ENCODE measurements at regions not wholly inside any gene's neighbourhood (a gene's known extent, or its start where the extent isn't known, plus 50 kb on each side); places are given as distances from the start of the nearest gene placed in this dataset.
"Not testable (repeated sequence)": the region's sequence is repeated elsewhere in the genome, so short reads cannot be mapped to it uniquely, and the experiment has no call there.

- no peak overlapping the region for H3K27ac ChIP-seq
- no peaks in the 10 kb centered on the region for H3K4me1 ChIP-seq
- H3K36me3 ChIP-seq, result no peaks in the 10 kb centered on the region
- H3K4me3 ChIP-seq, result no peak overlapping the region
- H3K9me3 ChIP-seq, result no peaks in the 10 kb centered on the region
- DNase-seq (ENCODE audit: low spot score in 2 of 2), result no peak
- no peaks in the 10 kb centered on the region for H3K27me3 ChIP-seq
- WGBS, result 79% methylated on average over 5 of the region's 5 CpGs
- TF ChIP-seq CTCF (IDR thresholded peaks at IDR 0.05) (no peak), EP300 (IDR thresholded peaks at IDR 0.05) (no peak), POLR2AphosphoS5 (IDR thresholded peaks at IDR 0.05) (no peak), POLR2A (IDR thresholded peaks at IDR 0.05) (no peak)
Measured at GRCh38 chr4:156377036-156377710, 423.5 kb upstream of the CTSO start.

GRCh38 chr4:156374894-156375293, 421.2 kb upstream of the CTSO start:
- TF ChIP-seq EP300 (IDR thresholded peaks at IDR 0.05), result no peak
- TF ChIP-seq POLR2A (IDR thresholded peaks at IDR 0.05), result no peak
- no peak for TF ChIP-seq POLR2AphosphoS5 (IDR thresholded peaks at IDR 0.05)
- no peak for TF ChIP-seq CTCF (IDR thresholded peaks at IDR 0.05)
- H3K9me3 ChIP-seq, result no peaks in the 10 kb centered on the region
- no peaks in the 10 kb centered on the region for H3K4me1 ChIP-seq
- DNase-seq (ENCODE audit: low spot score in 2 of 2), result no peak
- H3K36me3 ChIP-seq, result no peaks in the 10 kb centered on the region
- no peak overlapping the region for H3K27ac ChIP-seq
- H3K4me3 ChIP-seq, result no peak overlapping the region
- H3K27me3 ChIP-seq, result no peaks in the 10 kb centered on the region

- no peak for TF ChIP-seq POLR2AphosphoS5 (IDR thresholded peaks at IDR 0.05)
- no peak for TF ChIP-seq POLR2A (IDR thresholded peaks at IDR 0.05)
- no peak for TF ChIP-seq EP300 (IDR thresholded peaks at IDR 0.05)
- TF ChIP-seq CTCF (IDR thresholded peaks at IDR 0.05), result no peak
- Histone ChIP-seq H3K4me1 (no peaks in the 10 kb centered on the region), H3K9me3 (no peaks in the 10 kb centered on the region), H3K4me3 (no peak overlapping the region), H3K27me3 (no peaks in the 10 kb centered on the region), H3K36me3 (no peaks in the 10 kb centered on the region), H3K27ac (no peak overlapping the region)
- 56% methylated on average over 2 of the region's 2 CpGs for WGBS
- DNase-seq (ENCODE audit: low spot score in 2 of 2), result no peak
Measured at GRCh38 chr4:156374069-156374468, 420.4 kb upstream of the CTSO start.

- not testable (repeated sequence) for DNase-seq (ENCODE audit: low spot score in 2 of 2); H3K9me3 ChIP-seq; H3K27ac ChIP-seq; H3K27me3 ChIP-seq; H3K36me3 ChIP-seq; H3K4me1 ChIP-seq; H3K4me3 ChIP-seq
- 45% methylated on average over 11 of the region's 13 CpGs for WGBS
Measured at GRCh38 chr4:156367502-156367901, 413.8 kb upstream of the CTSO start.

- DNase-seq (ENCODE audit: low spot score in 2 of 2), result no peak
- H3K36me3 ChIP-seq, result no peaks in the 10 kb centered on the region
- WGBS, result 38% methylated on average over 2 of the region's 2 CpGs
- no peak overlapping the region for H3K27ac ChIP-seq
- H3K27me3 ChIP-seq, result no peaks in the 10 kb centered on the region
- no peaks in the 10 kb centered on the region for H3K4me1 ChIP-seq
- H3K9me3 ChIP-seq, result no peaks in the 10 kb centered on the region
- H3K4me3 ChIP-seq, result no peak overlapping the region
- TF ChIP-seq POLR2A (IDR thresholded peaks at IDR 0.05), result no peak
- TF ChIP-seq EP300 (IDR thresholded peaks at IDR 0.05), result no peak
- no peak for TF ChIP-seq POLR2AphosphoS5 (IDR thresholded peaks at IDR 0.05)
Measured at GRCh38 chr4:156362581-156362980, 408.9 kb upstream of the CTSO start.

- TF ChIP-seq POLR2AphosphoS5 (IDR thresholded peaks at IDR 0.05), result no peak
- no peak for TF ChIP-seq CTCF (IDR thresholded peaks at IDR 0.05)
- TF ChIP-seq EP300 (IDR thresholded peaks at IDR 0.05), result no peak
- no peak for TF ChIP-seq POLR2A (IDR thresholded peaks at IDR 0.05)
- no peaks in the 10 kb centered on the region for H3K9me3 ChIP-seq
- H3K4me1 ChIP-seq, result peaks cover 8% of the 10 kb centered on the region
- H3K36me3 ChIP-seq, result no peaks in the 10 kb centered on the region
- no peak overlapping the region for H3K4me3 ChIP-seq
- H3K27me3 ChIP-seq, result no peaks in the 10 kb centered on the region
- no peak for DNase-seq (ENCODE audit: low spot score in 2 of 2)
- H3K27ac ChIP-seq, result no peak overlapping the region
Measured at GRCh38 chr4:156347412-156348075, 393.9 kb upstream of the CTSO start.

Measured in suprapubic skin (tissue), 4 donors.